NCI-H1694 (cell line): ENCODE measurements at regions not wholly inside any gene's neighbourhood (a gene's known extent, or its start where the extent isn't known, plus 50 kb on each side); places are given as distances from the start of the nearest gene placed in this dataset.
"Not testable (repeated sequence)": the region's sequence is repeated elsewhere in the genome, so short reads cannot be mapped to it uniquely, and the experiment has no call there.

ENCODE experiments used
- DNase-seq: peaks from one replicate; lab custom pipeline; 2025; lab: John Stamatoyannopoulos, UW

- DNase-seq, result not testable (repeated sequence)
These were observed 117.3 kb upstream of the ZNF469 start for GRCh38 chr16:88265286-88265938.

- not testable (repeated sequence) for DNase-seq
These were observed 116.7 kb upstream of the ZNF469 start for GRCh38 chr16:88266036-88266435.

- not testable (repeated sequence) for DNase-seq
These were observed 115.7 kb upstream of the ZNF469 start for GRCh38 chr16:88266935-88267551.

GRCh38 chr16:88268186-88268970, 114.4 kb upstream of the ZNF469 start:
- not testable (repeated sequence) for DNase-seq

GRCh38 chr16:88270171-88270790, 112.5 kb upstream of the ZNF469 start:
- DNase-seq, result not testable (repeated sequence)

GRCh38 chr16:88271296-88271695, 111.5 kb upstream of the ZNF469 start:
- not testable (repeated sequence) for DNase-seq

GRCh38 chr16:88271776-88272175, 111.0 kb upstream of the ZNF469 start:
- DNase-seq, result not testable (repeated sequence)

- DNase-seq, result not testable (repeated sequence)
These were observed 110.3 kb upstream of the ZNF469 start for GRCh38 chr16:88272437-88272836.

GRCh38 chr16:88274126-88274750, 108.5 kb upstream of the ZNF469 start:
- not testable (repeated sequence) for DNase-seq

- no peak for DNase-seq
These were observed 107.9 kb upstream of the ZNF469 start for GRCh38 chr16:88274847-88275246.

GRCh38 chr16:88275336-88276122, 107.2 kb upstream of the ZNF469 start:
- DNase-seq, result not testable (repeated sequence)

- DNase-seq, result not testable (repeated sequence)
These were observed 106.6 kb upstream of the ZNF469 start for GRCh38 chr16:88276123-88276588.

GRCh38 chr16:88276591-88276990, 106.2 kb upstream of the ZNF469 start:
- no peak for DNase-seq

- no peak for DNase-seq
These were observed 102.8 kb upstream of the ZNF469 start for GRCh38 chr16:88279998-88280397.

GRCh38 chr16:88281858-88282563, 100.7 kb upstream of the ZNF469 start:
- DNase-seq, result no peak

GRCh38 chr16:88282564-88283395, 100.0 kb upstream of the ZNF469 start:
- no peak for DNase-seq

GRCh38 chr16:88283596-88283995, 99.2 kb upstream of the ZNF469 start:
- no peak for DNase-seq

GRCh38 chr16:88284101-88284500, 98.7 kb upstream of the ZNF469 start:
- no peak for DNase-seq
